Spinal cord (tissue), 9 donors: ENCODE measurements at regions not wholly inside any gene's neighbourhood (a gene's known extent, or its start where the extent isn't known, plus 50 kb on each side); places are given as distances from the start of the nearest gene placed in this dataset.
A peak's percentile ranks its signal among the peaks of the same experiment; 100 is the strongest.

ENCODE experiments used
- DNase-seq, 6 donors: peaks; one replicate each; pipeline versions ENCODE4 v3.0.0 to v3.0.0-alpha.2; 2013 to 2015; ENCODE audit warnings: low spot score in 6 of 6, low read depth in 4 of 6
- H3K27ac ChIP-seq: one replicate; pipeline ENCODE4 v1.5.1; 2013; ENCODE audit warnings: low read depth, low read length, control low read depth
- H3K27me3 ChIP-seq: one replicate; pipeline ENCODE4 v1.6.1; 2013; ENCODE audit warnings: low read length; ENCODE audit not compliant: control insufficient read depth, insufficient read depth
- H3K36me3 ChIP-seq: one replicate; pipeline ENCODE4 v1.6.1; 2013; ENCODE audit warnings: low read length; ENCODE audit not compliant: control insufficient read depth, insufficient read depth
- H3K4me1 ChIP-seq: one replicate; pipeline ENCODE4 v1.6.1; 2013; ENCODE audit warnings: low read length; ENCODE audit not compliant: control insufficient read depth, insufficient read depth
- H3K4me3 ChIP-seq: one replicate; pipeline ENCODE4 v1.5.1; 2013; ENCODE audit warnings: low read depth, low read length, control low read depth
- H3K9me3 ChIP-seq: one replicate; pipeline ENCODE4 v1.6.1; 2013; ENCODE audit warnings: low read length; ENCODE audit not compliant: control insufficient read depth, insufficient read depth
- WGBS: methylation state at CpG from one replicate; pipeline ENCODE4 v1.1.5; 2013; ENCODE audit warnings: missing lambda C conversion rate; ENCODE audit not compliant: insufficient coverage; 5-methylcytosine and 5-hydroxymethylcytosine counted together
- donor health status: healthy.

DNA sequence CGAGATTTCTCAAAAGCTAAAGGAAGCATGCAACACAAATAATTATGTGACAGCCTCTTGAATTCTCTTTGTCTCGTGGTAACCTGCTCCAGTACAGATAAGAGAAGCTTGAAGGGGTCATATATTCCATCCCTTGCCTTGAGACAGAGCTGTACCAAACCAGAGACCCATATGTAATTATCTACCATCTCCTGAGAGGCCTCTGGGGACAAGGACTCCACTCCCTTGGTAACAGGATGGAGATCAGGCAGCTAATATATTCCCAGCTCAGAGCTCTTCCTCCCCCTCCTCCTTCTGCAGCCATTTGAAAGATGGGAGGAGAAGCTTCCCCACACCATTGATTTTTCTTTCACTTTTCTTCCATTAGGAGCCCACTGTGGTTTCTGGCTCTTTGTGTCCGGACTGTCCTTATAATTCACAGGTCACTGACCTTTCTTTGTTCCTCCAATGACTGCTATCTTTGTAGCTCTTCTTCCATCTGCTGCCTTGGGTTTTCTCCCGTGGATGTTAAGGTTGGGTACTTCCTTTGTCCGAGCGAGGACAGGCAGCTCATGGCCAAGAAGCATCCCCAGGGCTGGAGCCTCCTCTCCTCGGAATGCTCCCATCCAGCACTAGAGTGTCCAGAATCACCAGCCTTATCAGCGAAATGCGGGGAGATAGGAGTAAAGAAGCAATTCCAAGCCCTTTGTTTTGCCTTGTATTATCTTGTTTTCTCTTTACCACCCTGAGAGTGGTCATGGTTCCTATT is 51.4 kb upstream of the CALM2 start:
- no peak overlapping the region for H3K4me3 ChIP-seq
- H3K27ac ChIP-seq, result peak overlapping the region; percentile 45
- 49% methylated on average over 2 of the region's 9 CpGs for whole genome bisulfite sequencing
- DNase-seq, result peak in 2 of 6 donors; percentile 54 to 87
- no peaks in the 10 kb centered on the region for H3K36me3 ChIP-seq
- H3K9me3 ChIP-seq, result no peaks in the 10 kb centered on the region
- peaks cover 25% of the 10 kb centered on the region for H3K4me1 ChIP-seq
- H3K27me3 ChIP-seq, result no peaks in the 10 kb centered on the region

- Histone ChIP-seq H3K27ac (no peak overlapping the region), H3K4me1 (peaks cover 25% of the 10 kb centered on the region), H3K4me3 (no peak overlapping the region), H3K36me3 (no peaks in the 10 kb centered on the region), H3K27me3 (no peaks in the 10 kb centered on the region), H3K9me3 (no peaks in the 10 kb centered on the region)
- WGBS, result no CpG with 5 or more reads among the region's 6 CpGs
- DNase-seq, result peak in 1 of 6 donors; percentile 86
Measured at GRCh38 chr2:47226923-47227220, 50.6 kb upstream of the CALM2 start.

- peak in 1 of 6 donors; percentile 50 for DNase-seq
- no peaks in the 10 kb centered on the region for H3K9me3 ChIP-seq
- WGBS, result 49% methylated on average over 3 of the region's 4 CpGs
- H3K4me3 ChIP-seq, result no peak overlapping the region
- peaks cover 25% of the 10 kb centered on the region for H3K4me1 ChIP-seq
- H3K27ac ChIP-seq, result no peak overlapping the region
- no peaks in the 10 kb centered on the region for H3K27me3 ChIP-seq
- no peaks in the 10 kb centered on the region for H3K36me3 ChIP-seq
Measured at GRCh38 chr2:47226132-47226922, 50.0 kb upstream of the CALM2 start.
